CD4-positive, alpha-beta T cell treated with Interferon gamma for 1 hour (primary cell): ENCODE measurements at regions not wholly inside any gene's neighbourhood (a gene's known extent, or its start where the extent isn't known, plus 50 kb on each side); places are given as distances from the start of the nearest gene placed in this dataset.
"Not testable (repeated sequence)": the region's sequence is repeated elsewhere in the genome, so short reads cannot be mapped to it uniquely, and the experiment has no call there.

Source experiments
- DNase-seq: peaks from one replicate; pipeline ENCODE4 v3.0.0-alpha.2; 2020

- no peak for DNase-seq
Observed at GRCh38 chr11:127803755-127804154, 783.6 kb downstream of the ETS1 start.

- no peak for DNase-seq
Observed at GRCh38 chr11:127800989-127801688, 786.2 kb downstream of the ETS1 start.

GRCh38 chr11:127795326-127795725 is 792.0 kb downstream of the ETS1 start:
- DNase-seq: no peak

GRCh38 chr11:127791844-127792243 is 791.3 kb upstream of the KIRREL3 start:
- DNase-seq: no peak

GRCh38 chr11:127790592-127790991 is 790.0 kb upstream of the KIRREL3 start:
- no peak for DNase-seq

GRCh38 chr11:127789927-127790326 is 789.4 kb upstream of the KIRREL3 start:
- no peak for DNase-seq

GRCh38 chr11:127772938-127773337 is 772.4 kb upstream of the KIRREL3 start:
- DNase-seq: not testable (repeated sequence)

- DNase-seq: not testable (repeated sequence)
Observed at GRCh38 chr11:127768931-127769330, 768.4 kb upstream of the KIRREL3 start.

GRCh38 chr11:127766734-127767133 is 766.2 kb upstream of the KIRREL3 start:
- no peak for DNase-seq

GRCh38 chr11:127738771-127739286 is 738.3 kb upstream of the KIRREL3 start:
- no peak for DNase-seq

GRCh38 chr11:127737499-127737898 is 736.9 kb upstream of the KIRREL3 start:
- DNase-seq: no peak

GRCh38 chr11:127733552-127733951 is 733.0 kb upstream of the KIRREL3 start:
- no peak for DNase-seq

GRCh38 chr11:127726367-127726766 is 725.8 kb upstream of the KIRREL3 start:
- DNase-seq: no peak

- no peak for DNase-seq
Observed at GRCh38 chr11:127723714-127724113, 723.1 kb upstream of the KIRREL3 start.

- DNase-seq: no peak
Observed at GRCh38 chr11:127713226-127713625, 712.7 kb upstream of the KIRREL3 start.

- no peak for DNase-seq
Observed at GRCh38 chr11:127711748-127712147, 711.2 kb upstream of the KIRREL3 start.

GRCh38 chr11:127710831-127711230 is 710.3 kb upstream of the KIRREL3 start:
- no peak for DNase-seq

GRCh38 chr11:127709960-127710359 is 709.4 kb upstream of the KIRREL3 start:
- no peak for DNase-seq

GRCh38 chr11:127693686-127694085 is 693.1 kb upstream of the KIRREL3 start:
- no peak for DNase-seq

GRCh38 chr11:127683321-127683720 is 682.8 kb upstream of the KIRREL3 start:
- DNase-seq: no peak

GRCh38 chr11:127679816-127680545 is 679.4 kb upstream of the KIRREL3 start:
- DNase-seq: no peak

- DNase-seq: no peak
Observed at GRCh38 chr11:127678631-127679030, 678.1 kb upstream of the KIRREL3 start.

GRCh38 chr11:127677660-127678425 is 677.3 kb upstream of the KIRREL3 start:
- DNase-seq: no peak

- no peak for DNase-seq
Observed at GRCh38 chr11:127675581-127675980, 675.0 kb upstream of the KIRREL3 start.
